HCT116 (cell line): ENCODE measurements at regions not wholly inside any gene's neighbourhood (a gene's known extent, or its start where the extent isn't known, plus 50 kb on each side); places are given as distances from the start of the nearest gene placed in this dataset.

Source experiments
- ATF3 ChIP-seq: IDR thresholded peaks from 2 replicates; pipeline ENCODE4 v1.6.1; 2012
- CTCF ChIP-seq, 3 experiments: fragments of 200-600 bp in 1 of 3; sonication (generic) in 1 of 3; IDR thresholded peaks in 2 of 3; conservative IDR thresholded peaks in 1 of 3; 2 replicates each; pipeline ENCODE4 v1.5.1; 2012 to 2017; ENCODE audit warnings: low read depth in 2 of 3, low read length in 2 of 3, antibody characterized with exemption in 1 of 3, borderline replicate concordance in 1 of 3, control low read depth in 1 of 3, mild to moderate bottlenecking in 1 of 3, mixed read lengths in 1 of 3, mixed run types in 1 of 3, moderate library complexity in 1 of 3; ENCODE audit not compliant: insufficient read depth in 1 of 3
- EGR1 ChIP-seq: IDR thresholded peaks from 2 replicates; pipeline ENCODE4 v1.6.1; 2012; ENCODE audit warnings: low read depth
- ELF1 ChIP-seq: IDR thresholded peaks from 2 replicates; pipeline ENCODE4 v1.6.1; 2012; ENCODE audit warnings: low read depth, borderline replicate concordance
- FOSL1 ChIP-seq: IDR thresholded peaks from 2 replicates; pipeline ENCODE4 v1.6.1; 2012; ENCODE audit warnings: low read depth
- RAD21 ChIP-seq: IDR thresholded peaks from 2 replicates; pipeline ENCODE4 v1.6.1; 2012; ENCODE audit warnings: low read depth, mild to moderate bottlenecking
- REST ChIP-seq: IDR thresholded peaks from 2 replicates; pipeline ENCODE4 v1.6.1; 2012; ENCODE audit warnings: low read depth
- ZNF274 ChIP-seq: fragments of 200-500 bp; sonication (Bioruptor generic); IDR thresholded peaks from 2 replicates; pipeline ENCODE4 v1.6.1; 2014; ENCODE audit warnings: mild to moderate bottlenecking, low read depth, low read length, inconsistent platforms

GRCh38 chr3:11697701-11698100, 54.0 kb upstream of the VGLL4 start:
- no peak for TF ChIP-seq CTCF (IDR thresholded peaks at IDR 0.05 in 2 of 3, conservative IDR thresholded peaks at IDR 0.05 in 1 of 3; ENCODE audit: borderline replicate concordance in 1 of 3, insufficient read depth in 1 of 3, low read depth in 2 of 3, low read length in 2 of 3)
- no peak for TF ChIP-seq REST
- no peak for TF ChIP-seq FOSL1
- no peak for TF ChIP-seq ELF1
- TF ChIP-seq RAD21, result no peak
- TF ChIP-seq ZNF274, result no peak
- TF ChIP-seq EGR1, result no peak
- TF ChIP-seq ATF3, result no peak
